KMS-11 (cell line): ENCODE measurements at regions not wholly inside any gene's neighbourhood (a gene's known extent, or its start where the extent isn't known, plus 50 kb on each side); places are given as distances from the start of the nearest gene placed in this dataset.

Source experiments
- H2AFZ ChIP-seq: fragments of 200-600 bp; sonication (generic); 2 replicates; pipeline ENCODE4 v1.6.1; 2016; ENCODE audit warnings: antibody characterized with exemption, mixed run types, low read depth
- H3K27ac ChIP-seq: fragments of 200-600 bp; sonication (generic); 2 replicates; pipeline ENCODE4 v1.6.1; 2016; ENCODE audit warnings: mild to moderate bottlenecking, mixed run types
- H3K27me3 ChIP-seq: fragments of 200-600 bp; sonication (generic); 2 replicates; pipeline ENCODE4 v1.6.1; 2017; ENCODE audit warnings: mild to moderate bottlenecking, low read depth, mixed run types, moderate library complexity; ENCODE audit not compliant: insufficient read depth
- H3K36me3 ChIP-seq: fragments of 200-600 bp; sonication (generic); 2 replicates; pipeline ENCODE4 v1.6.1; 2017; ENCODE audit warnings: mild to moderate bottlenecking, mixed run types; ENCODE audit not compliant: insufficient read depth
- H3K4me1 ChIP-seq: fragments of 200-600 bp; sonication (generic); 2 replicates; pipeline ENCODE4 v1.6.1; 2016; ENCODE audit warnings: mild to moderate bottlenecking, low read depth, mixed run types; ENCODE audit not compliant: poor library complexity, severe bottlenecking
- H3K4me2 ChIP-seq: fragments of 200-600 bp; sonication (generic); 2 replicates; pipeline ENCODE4 v1.7.0; 2016; ENCODE audit warnings: mild to moderate bottlenecking, mixed run types
- H3K4me3 ChIP-seq: fragments of 200-600 bp; sonication (generic); IDR thresholded peaks from 2 replicates; pipeline ENCODE4 v1.6.1; 2017; ENCODE audit warnings: low read depth, low read length, mixed read lengths; ENCODE audit not compliant: insufficient read depth
- H3K79me2 ChIP-seq: fragments of 200-600 bp; sonication (generic); 2 replicates; pipeline ENCODE4 v1.6.1; 2016; ENCODE audit warnings: low read depth, mixed run types; ENCODE audit not compliant: insufficient read depth
- H3K9ac ChIP-seq: fragments of 200-600 bp; sonication (generic); 2 replicates; pipeline ENCODE4 v1.6.1; 2016; ENCODE audit warnings: mild to moderate bottlenecking, mixed run types
- H4K20me1 ChIP-seq: fragments of 200-600 bp; sonication (generic); 2 replicates; pipeline ENCODE4 v1.6.1; 2016; ENCODE audit warnings: mild to moderate bottlenecking, mixed run types; ENCODE audit not compliant: insufficient read depth
- TF ChIP-seq, protein P1 (sequence below): fragments of 200-600 bp; sonication (generic); conservative IDR thresholded peaks from 2 replicates; pipeline ENCODE4 v1.6.1; 2017; ENCODE audit warnings: low read depth, mild to moderate bottlenecking, antibody characterized with exemption, low read length, moderate library complexity, mixed read lengths

DNA sequence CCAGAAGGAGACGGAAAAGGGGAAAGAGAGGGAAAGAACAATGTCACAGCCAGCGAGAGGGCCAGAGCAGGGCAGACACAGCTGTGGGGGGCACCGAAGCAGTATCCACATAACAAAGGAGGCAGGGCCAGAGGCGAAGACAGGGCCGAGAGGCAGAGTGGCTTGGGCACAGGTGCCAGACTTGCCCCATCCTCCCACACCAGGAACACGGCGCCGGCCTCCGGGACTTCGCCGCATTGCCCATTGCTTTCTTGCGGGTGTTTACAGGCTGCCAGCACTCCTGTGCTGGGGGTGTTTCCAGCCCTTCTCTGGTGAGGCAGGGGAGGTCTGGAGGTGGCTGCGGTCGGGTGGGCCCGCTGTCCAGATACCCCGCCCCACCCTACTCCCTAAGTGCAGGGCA is 78.0 kb downstream of the ENGASE start:
- H4K20me1 ChIP-seq = no peaks in the 10 kb centered on the region
- TF ChIP-seq, protein P1, sequence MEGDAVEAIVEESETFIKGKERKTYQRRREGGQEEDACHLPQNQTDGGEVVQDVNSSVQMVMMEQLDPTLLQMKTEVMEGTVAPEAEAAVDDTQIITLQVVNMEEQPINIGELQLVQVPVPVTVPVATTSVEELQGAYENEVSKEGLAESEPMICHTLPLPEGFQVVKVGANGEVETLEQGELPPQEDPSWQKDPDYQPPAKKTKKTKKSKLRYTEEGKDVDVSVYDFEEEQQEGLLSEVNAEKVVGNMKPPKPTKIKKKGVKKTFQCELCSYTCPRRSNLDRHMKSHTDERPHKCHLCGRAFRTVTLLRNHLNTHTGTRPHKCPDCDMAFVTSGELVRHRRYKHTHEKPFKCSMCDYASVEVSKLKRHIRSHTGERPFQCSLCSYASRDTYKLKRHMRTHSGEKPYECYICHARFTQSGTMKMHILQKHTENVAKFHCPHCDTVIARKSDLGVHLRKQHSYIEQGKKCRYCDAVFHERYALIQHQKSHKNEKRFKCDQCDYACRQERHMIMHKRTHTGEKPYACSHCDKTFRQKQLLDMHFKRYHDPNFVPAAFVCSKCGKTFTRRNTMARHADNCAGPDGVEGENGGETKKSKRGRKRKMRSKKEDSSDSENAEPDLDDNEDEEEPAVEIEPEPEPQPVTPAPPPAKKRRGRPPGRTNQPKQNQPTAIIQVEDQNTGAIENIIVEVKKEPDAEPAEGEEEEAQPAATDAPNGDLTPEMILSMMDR = no peak
- H3K27ac ChIP-seq = no peak overlapping the region
- H3K4me1 ChIP-seq = no peaks in the 10 kb centered on the region
- H3K36me3 ChIP-seq = no peaks in the 10 kb centered on the region
- H2AFZ ChIP-seq = no peak overlapping the region
- no peaks in the 10 kb centered on the region for H3K79me2 ChIP-seq
- no peak overlapping the region for H3K4me2 ChIP-seq
- H3K4me3 ChIP-seq = no peak overlapping the region
- peaks cover 88% of the 10 kb centered on the region for H3K27me3 ChIP-seq
- no peak overlapping the region for H3K9ac ChIP-seq

DNA sequence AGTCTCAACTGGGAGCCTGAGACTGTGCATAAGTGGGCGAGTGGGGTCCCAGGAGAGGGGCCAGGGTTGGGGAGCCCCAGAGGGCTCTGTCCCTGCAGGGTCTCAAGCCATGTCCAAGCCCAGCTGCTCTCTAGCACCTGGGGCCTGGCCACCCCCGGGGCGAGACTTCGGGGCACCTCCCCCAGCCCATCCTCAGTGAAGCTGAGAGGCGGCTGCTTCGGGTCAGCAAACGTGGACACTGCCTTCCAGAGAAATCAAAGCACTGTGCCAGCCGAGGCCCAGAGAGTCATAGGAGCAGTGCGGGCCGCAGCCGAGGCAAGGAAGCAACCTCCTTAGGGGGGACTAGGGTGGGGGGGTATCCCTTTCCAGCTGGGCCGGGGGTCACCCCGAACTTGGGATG is 77.5 kb downstream of the ENGASE start:
- Histone ChIP-seq H3K27ac (no peak overlapping the region), H3K4me1 (no peaks in the 10 kb centered on the region), H3K79me2 (no peaks in the 10 kb centered on the region), H3K36me3 (no peaks in the 10 kb centered on the region), H3K9ac (no peak overlapping the region), H2AFZ (no peak overlapping the region), H4K20me1 (no peaks in the 10 kb centered on the region), H3K4me2 (no peak overlapping the region), H3K27me3 (peaks cover 88% of the 10 kb centered on the region), H3K4me3 (no peak overlapping the region)
- TF ChIP-seq, protein P1 = no peak

DNA sequence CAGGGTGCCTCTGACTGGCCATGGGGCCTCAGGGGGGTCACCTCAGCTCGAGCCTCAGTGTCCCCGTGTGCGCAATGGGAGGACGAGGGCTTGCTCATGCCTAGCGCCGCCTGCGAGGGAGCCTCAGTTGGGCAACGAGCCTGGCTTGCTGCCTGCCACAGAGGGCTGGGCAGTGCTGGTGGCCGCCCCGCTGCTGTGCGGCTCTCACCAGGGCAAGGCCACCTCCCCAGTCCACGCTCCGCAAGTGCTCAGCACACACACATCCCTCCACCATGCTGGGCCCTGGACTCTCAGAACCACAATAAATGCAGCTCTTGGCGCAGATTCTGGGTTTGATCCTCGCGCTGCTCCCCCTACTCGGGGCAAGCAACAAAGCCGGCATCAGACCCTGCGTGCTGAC is 76.2 kb downstream of the ENGASE start:
- no peak overlapping the region for H3K9ac ChIP-seq
- no peak overlapping the region for H3K4me3 ChIP-seq
- no peak overlapping the region for H2AFZ ChIP-seq
- no peak overlapping the region for H3K27ac ChIP-seq
- no peaks in the 10 kb centered on the region for H3K36me3 ChIP-seq
- peaks cover 88% of the 10 kb centered on the region for H3K27me3 ChIP-seq
- TF ChIP-seq, protein P1 = no peak
- H3K4me2 ChIP-seq = no peak overlapping the region
- no peaks in the 10 kb centered on the region for H3K79me2 ChIP-seq
- H3K4me1 ChIP-seq = no peaks in the 10 kb centered on the region
- H4K20me1 ChIP-seq = no peaks in the 10 kb centered on the region

DNA sequence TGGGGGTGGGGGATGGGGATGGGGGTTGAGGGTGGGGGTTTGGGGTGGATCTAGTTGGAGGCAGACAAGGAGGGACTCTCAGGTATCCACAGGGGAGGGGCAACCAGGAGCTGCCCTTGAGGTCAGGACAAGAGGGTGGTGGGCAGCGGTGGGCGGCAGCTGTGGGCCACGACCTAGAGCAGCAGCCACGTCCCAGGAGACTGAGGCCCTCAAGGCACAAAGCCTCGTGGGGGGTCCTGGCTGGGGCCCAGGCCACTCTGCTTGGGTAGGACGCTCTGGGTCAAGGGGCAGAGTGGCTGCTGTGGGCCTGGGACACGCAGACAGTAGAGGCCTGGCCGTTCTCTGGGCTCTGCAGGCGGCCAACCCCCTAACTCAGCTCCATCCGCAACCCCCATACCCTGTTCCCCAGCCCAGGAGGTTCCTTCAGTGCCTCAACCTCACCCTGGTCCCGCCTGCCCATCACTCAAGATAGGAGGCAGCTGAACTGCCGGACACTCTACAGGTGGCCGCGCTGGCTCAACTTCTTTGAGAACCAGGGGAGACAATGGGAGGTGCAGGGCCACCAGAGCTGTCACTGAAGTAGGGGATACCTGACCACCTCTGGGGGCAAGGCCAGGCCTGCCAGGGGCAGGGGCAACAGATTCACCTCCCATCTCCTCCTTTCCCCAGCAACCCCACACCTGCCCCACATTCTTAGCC is 75.6 kb downstream of the ENGASE start:
- TF ChIP-seq, protein P1 = no peak
- no peaks in the 10 kb centered on the region for H3K79me2 ChIP-seq
- no peak overlapping the region for H2AFZ ChIP-seq
- H4K20me1 ChIP-seq = no peaks in the 10 kb centered on the region
- no peak overlapping the region for H3K9ac ChIP-seq
- H3K36me3 ChIP-seq = no peaks in the 10 kb centered on the region
- H3K27me3 ChIP-seq = peaks cover 88% of the 10 kb centered on the region
- no peak overlapping the region for H3K27ac ChIP-seq
- H3K4me3 ChIP-seq = no peak overlapping the region
- no peaks in the 10 kb centered on the region for H3K4me1 ChIP-seq
- no peak overlapping the region for H3K4me2 ChIP-seq
